PC-9 (cell line): ENCODE measurements at regions not wholly inside any gene's neighbourhood (a gene's known extent, or its start where the extent isn't known, plus 50 kb on each side); places are given as distances from the start of the nearest gene placed in this dataset.

Experiments used
- CTCF ChIP-seq: fragments of 200-600 bp; sonication (generic); conservative IDR thresholded peaks from 2 replicates; pipeline ENCODE4 v1.6.1; 2017; ENCODE audit warnings: mixed run types, antibody characterized with exemption, mild to moderate bottlenecking, moderate library complexity
- EZH2 ChIP-seq: fragments of 200-600 bp; sonication (generic); IDR thresholded peaks from 2 replicates; pipeline ENCODE4 v1.8.0; 2017; ENCODE audit warnings: antibody characterized with exemption, low read depth

GRCh38 chr14:103196716-103197115 is 73.5 kb downstream of the TNFAIP2 start:
- TF ChIP-seq EZH2: no peak
- TF ChIP-seq CTCF: no peak
